GM12892 (cell line): ENCODE measurements at regions not wholly inside any gene's neighbourhood (a gene's known extent, or its start where the extent isn't known, plus 50 kb on each side); places are given as distances from the start of the nearest gene placed in this dataset.

Source experiments
- POLR2A ChIP-seq: IDR thresholded peaks from 2 replicates; pipeline ENCODE4 v1.6.1; 2011; ENCODE audit warnings: low read depth, low read length, control low read depth
- TAF1 ChIP-seq: IDR thresholded peaks from 2 replicates; pipeline ENCODE4 v1.6.1; 2011; ENCODE audit warnings: low read depth, mild to moderate bottlenecking, control low read depth, low read length, borderline replicate concordance

GRCh38 chr12:5096241-5096924 is 52.7 kb downstream of the KCNA5 start:
- TF ChIP-seq TAF1 (no peak), POLR2A (no peak)
